Renal cortex interstitium (tissue), 11 donors: ENCODE measurements at regions not wholly inside any gene's neighbourhood (a gene's known extent, or its start where the extent isn't known, plus 50 kb on each side); places are given as distances from the start of the nearest gene placed in this dataset.
A peak's percentile ranks its signal among the peaks of the same experiment; 100 is the strongest.

Experiments
- DNase-seq, 11 donors: peaks; one replicate each; pipeline ENCODE4 v3.0.0-alpha.2; 2013; ENCODE audit warnings: low read depth in 9 of 11, low spot score in 4 of 11; ENCODE audit errors: extremely low read depth in 1 of 11

DNA sequence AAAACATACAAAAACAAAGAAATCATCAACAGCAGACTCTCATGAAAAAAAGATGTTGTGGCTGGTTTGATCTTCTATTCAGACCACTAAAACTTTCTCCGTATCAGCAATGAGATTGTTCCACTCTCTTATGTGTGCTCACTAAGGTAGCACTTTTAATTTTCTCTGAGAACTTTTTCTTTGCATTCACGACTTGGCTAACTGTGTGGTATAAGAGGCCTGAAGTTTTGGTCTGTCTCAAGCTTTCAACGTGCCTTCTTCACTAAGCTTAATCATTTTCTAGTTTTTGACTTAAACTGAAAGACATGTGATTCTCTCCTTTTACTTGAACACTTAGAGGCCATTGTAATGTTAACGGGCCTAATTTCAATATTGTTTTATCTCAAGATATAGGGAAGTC is 1231.6 kb downstream of the SORCS3 start:
- no peak for DNase-seq

DNA sequence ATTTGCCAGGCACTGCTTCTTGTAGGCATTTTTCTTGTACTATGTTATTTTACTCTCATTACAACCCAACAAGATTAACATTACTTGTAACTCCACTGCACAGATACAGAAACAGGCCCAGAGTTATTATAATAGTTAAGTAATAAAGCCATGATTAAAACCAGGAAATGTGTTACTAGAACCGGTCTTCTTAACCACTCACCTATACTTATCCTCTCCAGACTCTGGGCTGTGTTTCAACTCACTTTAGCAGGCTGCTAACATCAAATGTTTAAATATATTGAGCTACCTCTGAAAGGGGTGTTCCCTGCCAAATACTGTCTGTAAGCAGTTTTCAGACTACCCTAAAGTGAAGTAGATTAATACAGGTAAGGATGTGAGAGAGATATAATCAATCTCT is 1227.8 kb downstream of the SORCS3 start:
- no peak for DNase-seq

DNA sequence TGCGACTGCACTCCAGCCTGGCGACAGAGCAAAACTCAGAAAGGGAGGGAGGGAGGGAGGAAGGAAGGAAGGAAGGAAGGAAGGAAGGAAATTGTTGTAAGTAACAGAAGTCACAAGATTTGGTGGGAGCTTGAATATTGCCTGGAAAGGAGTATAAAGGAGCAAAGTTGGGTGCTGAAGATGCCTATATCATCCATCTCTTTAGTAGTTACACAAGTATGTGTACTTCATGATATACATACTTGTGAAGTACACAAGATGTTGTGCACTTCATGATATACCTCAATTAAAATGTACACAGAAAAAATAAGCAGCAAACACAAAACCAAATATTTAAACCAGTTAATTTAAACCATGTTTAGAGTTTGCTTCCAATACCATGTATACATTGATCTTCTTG is 1223.8 kb downstream of the SORCS3 start:
- no peak for DNase-seq

DNA sequence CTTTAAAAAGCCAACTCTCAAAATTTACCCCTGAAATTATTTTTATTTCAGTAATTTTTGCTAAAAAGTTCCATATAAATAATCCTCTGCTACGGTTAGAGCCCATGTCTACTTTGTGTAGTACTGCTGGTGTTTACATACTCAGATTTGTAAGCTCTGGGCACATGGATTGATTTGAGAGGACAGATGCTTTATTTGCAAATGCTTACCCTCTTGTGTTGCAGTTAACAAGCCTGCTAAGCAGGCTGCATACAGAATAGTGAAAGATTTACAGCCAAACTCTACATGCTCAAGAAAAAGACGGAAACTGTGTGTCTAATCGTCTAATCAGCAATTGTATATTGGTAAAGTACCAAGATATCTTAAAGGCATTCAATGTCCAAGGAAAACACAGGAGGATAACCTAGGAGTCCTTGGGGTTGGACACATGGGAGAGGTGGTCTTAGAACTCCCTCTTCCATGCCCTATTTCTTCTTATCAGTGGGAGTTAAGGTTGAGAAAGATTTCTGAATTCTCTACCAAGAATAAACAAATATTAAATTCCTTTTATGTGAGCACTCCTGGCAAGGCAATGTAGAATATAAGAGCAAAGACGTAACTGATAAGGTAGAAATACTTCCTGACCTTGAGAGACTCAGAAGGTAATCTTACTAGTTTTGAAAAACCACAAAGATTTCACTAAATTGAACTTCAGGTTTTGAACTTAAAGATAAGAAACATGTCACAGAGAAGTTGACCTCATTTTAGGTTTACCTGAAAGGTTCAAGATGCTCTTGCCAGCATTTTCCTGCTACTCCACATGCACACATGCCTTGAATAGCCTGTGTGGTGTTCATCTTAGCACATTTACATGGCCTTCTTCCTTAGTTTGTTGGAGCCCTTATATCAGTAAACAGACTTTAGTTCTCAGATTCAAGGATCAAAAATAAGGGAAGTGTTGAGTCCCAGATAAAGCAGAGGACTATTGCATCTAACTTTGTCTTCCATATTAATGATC is 1216.5 kb downstream of the SORCS3 start:
- DNase-seq: no peak

DNA sequence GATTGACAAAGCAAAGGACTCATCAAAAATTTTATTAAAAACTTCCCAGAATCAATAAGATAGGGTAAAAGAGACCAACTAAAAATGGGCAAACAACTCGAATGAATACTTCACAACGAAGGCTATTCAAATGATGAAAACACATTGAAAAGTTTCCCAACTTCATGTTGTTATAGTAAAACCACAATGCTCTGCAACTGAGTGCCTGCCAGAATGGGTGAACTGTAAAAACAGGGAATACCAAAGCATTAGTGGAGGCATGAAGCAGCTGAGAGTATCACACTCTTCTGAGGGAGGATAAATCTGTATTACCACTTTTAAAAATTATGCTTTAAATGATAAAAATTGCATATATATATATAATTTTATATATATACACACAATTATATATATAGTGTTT is 1214.7 kb downstream of the SORCS3 start:
- DNase-seq: no peak

DNA sequence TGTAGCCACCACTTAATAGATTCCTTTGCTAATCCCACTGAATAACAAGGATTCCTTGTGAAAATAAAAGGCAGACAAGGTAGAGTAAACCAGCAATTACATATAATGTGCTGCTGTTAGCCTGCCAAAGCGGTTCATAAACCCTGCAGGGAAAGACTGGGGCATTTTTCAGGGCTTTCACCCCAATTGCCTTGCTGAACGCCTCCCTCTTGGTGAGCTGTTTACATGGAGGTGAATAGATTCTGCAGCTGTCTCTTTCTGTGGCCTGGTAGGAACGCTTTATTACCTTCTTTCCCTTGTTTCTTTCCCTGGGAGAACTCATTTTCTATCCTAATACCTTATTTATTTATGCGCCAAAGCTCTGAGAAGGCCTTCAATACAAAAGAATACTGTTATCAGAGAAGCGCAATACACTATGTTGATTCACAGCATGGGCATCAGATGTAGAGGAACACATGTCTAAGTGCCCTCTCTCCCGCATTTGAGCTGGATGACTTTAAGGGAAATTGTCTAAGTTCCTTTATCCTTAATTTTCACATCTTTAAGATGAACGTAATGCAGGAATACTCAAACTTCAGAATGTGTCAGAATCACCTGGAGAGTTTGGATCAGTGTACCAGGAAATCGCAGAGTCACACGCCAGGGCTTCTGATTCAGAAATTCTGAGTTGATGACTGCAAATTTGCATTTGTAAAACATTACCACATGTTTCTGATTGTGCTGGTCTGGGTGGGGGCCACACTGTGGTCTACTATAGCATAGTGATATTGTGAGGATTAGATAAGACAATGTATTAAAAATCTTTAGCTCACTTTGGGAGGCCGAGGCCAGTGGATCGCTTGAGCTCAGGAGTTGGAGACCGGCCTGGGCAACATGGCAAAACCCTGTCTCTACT is 1203.8 kb downstream of the SORCS3 start:
- DNase-seq: no peak

DNA sequence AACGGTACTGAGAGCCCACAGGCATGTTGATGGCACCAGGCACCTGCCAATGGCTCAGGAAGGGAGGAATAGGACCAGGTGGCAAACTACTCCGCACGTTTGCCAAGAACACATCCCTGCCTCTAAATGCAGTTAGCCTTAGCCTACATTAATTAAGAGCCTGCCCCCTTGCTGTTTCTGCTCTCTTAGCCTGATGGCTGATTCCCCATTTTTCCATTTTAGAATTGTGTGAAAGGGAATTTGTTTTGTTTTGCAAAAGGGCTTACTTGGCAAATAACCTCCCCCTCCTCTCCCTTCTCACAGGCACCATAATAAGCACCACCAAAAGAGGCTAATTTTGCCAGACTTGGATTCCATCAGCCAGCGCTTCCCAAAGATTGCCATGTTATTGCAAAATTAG is 1203.2 kb downstream of the SORCS3 start:
- no peak for DNase-seq

DNA sequence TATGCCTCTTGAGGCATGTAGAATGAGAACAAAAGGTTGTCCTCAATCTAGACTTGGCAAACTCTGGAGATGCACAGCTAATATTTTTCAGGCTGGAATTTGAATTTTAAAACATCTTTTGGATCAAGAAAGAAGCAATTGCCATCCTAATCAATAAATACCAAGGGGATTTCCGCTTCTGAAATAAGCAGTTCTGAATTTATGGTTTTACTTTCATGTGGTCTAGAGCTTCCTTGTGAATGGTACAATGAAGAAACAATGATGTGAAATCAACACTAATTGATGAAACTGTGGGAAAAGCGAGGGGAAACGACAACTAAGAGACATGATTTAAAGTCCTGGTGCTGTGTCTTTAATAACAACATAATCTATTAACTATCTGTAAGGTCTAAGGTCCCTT is 1202.7 kb downstream of the SORCS3 start:
- DNase-seq: no peak

DNA sequence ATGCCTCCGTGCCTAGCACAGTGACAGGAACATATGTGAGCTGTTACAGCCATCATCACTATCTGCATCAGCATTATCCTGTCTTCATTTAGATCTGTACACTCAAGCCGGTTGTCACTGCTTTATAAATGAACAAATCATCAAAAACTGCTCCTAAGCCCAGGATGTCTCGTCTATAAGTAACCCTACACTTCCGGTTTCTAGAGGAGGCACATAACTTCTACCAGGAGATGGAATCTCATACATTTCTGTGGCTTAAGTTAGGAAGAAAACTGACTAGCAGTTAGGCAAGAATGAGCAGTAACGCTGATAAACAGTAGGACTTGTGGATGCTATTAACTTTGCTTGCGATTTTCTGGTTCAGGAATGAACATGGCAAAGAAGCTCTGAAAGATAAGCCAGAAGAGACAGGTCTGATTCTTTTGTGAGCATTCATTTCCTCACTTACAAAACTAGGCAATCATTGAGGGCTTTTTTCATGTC is 1199.2 kb downstream of the SORCS3 start:
- DNase-seq: no peak

DNA sequence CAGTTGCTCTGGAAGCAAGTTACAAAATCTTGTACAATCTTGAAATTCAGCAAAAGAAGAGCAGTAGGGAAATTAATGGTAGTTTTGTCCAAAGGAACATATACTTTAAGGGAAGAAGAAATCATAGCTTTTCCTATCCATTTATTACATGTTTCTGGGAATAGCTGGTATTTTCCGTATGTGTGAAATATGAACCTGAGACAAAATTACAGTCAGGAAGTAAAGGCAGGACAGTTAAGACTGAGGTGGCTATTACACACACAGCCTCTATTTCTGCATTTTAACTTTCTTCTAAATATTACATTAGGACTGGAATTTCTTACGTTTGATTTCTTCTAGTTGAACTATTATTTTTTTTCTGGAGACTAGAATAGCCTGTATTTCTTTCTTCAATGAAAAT is 1197.3 kb downstream of the SORCS3 start:
- no peak for DNase-seq

DNA sequence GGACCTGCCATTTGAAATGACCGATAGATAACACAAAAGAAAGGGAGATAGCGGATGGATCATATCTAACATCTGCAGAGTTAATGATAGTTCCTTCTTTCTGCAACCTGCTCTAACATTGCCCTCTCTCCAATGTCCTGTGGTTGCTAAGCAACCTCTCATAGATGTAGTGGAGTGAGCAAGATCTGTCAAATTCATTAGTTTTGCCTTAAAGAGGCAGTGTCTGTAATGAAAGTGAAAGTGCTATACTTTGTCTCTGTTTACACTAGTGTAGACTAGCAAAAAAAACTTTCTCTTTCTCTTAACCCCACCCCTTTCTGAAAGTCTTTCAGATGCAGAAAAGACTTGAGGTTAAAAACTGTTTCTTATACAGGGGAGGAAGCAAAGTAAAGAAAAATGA is 1196.9 kb downstream of the SORCS3 start:
- DNase-seq: peak in 3 of 11 donors; percentile 23 to 35 (median 31)

DNA sequence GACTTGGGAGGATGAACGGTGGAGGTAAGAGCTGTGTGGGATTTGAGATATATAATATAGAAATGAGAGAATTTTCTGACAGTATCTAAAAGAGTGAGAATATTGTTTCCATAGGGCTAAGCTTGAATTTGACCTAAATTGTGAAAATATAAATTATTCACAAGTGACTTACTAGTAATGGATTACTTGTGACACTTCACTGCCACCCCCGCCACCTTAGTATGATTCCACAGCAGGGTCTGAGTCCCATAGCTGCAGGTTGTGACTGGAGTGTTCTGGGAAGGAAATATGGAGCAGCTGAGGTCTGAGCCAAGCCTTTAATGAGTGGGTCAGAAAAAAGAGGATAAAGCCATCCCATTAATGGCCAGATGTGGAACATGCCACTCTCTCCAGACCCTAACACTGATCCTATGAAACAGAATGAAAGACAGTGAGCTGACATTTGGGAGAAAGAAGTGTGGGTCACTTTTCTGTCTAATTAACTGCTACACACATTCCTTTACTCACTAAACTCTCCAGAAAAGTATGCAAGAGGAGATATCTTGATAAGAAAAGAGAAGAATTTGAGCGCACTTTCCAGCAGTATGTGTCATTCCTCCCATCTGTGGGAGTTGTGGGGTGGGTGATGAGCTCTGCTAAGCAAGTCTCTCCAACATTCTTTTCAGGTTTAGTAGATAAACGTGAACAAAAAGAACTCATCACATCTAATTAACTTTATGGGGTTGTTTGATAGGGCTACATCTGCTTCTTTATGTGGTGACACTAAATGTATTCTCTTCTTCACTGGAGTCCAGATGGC is 1193.4 kb downstream of the SORCS3 start:
- DNase-seq: no peak

DNA sequence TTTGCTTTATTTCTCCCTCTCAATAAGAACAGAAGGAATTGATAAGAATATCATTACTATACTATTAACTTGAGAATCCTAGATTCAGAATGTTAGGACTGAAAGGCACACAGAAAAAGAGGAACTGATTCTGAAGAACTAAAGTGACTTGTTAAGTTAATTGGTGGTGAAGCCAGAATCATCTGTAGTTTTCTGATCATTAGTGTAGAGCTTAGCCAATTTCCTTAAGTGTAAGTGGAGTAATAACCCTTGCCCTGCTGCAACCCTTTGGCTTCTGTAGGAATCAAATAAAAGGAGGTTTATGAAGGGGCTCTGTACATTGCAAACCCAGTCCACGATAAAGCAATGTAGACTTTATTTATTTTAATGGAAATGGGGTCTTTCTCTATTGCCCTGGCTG is 1186.0 kb downstream of the SORCS3 start:
- no peak for DNase-seq

DNA sequence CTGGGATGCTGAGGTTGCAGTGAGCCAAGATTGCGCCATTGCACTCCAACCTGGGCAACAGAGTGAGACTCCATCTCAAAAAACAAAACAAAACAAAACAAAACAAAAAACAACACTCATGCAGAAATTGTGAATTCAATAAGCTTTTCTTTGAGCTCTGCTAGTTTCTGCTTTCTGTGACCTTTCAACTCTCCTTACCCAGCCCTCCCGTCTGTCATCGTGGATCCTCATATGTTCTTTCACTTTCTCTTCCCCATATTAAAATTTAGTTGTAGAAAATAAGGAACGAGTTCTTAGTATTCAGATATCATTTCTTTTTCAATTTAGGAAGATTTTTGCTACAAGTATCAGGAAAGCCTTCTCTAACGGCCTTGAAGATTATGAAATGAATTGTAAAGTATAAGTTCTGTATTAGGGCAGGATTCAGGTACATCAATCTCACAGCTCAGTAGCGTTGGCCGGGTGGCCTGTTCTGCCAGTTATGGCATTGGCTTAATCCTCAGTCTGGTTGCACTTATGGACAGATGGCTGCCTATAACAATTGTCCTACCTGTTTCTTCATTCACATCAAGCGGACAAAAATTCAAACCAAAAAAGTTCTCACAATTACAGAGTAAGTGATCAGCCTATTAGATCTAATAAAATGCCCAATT is 1167.0 kb downstream of the SORCS3 start:
- no peak for DNase-seq

DNA sequence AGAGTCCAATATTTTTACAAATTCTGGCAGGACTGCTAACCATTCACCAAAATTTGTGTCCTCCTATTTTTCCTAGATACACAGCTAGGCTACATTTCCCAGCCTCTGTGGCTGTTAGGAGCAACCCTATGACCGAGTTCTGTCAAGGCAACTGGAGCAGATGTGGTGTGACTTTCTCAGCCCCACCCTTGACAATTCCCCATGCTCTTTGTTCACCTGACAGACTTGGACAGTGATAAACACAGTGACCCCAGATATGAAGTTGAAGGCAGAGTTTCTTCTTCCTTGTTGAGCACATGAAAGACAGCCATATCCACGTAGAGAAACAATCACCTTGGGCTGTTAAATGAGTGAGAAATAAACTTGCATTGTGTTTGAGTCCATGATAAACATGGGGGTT is 1162.1 kb downstream of the SORCS3 start:
- DNase-seq: no peak

DNA sequence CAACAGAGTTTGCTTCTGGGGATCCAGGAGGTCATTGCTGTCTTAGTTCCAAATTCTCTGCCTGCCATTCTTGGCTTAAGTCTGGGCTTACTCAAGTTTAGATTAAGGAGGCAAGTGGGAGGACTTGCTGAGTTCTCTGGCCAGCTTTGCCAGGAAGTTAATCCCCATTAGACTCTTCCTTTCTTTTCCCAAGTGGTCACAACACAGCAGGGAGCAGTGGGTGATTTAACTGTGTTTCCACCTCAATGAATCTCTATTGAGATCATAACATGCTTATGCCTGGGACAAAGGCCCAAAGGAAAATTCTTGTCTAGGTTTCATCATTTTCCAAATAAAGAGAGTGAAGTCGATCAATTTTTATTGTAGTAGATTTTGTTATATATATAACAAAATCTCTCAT is 1159.6 kb downstream of the SORCS3 start:
- no peak for DNase-seq

DNA sequence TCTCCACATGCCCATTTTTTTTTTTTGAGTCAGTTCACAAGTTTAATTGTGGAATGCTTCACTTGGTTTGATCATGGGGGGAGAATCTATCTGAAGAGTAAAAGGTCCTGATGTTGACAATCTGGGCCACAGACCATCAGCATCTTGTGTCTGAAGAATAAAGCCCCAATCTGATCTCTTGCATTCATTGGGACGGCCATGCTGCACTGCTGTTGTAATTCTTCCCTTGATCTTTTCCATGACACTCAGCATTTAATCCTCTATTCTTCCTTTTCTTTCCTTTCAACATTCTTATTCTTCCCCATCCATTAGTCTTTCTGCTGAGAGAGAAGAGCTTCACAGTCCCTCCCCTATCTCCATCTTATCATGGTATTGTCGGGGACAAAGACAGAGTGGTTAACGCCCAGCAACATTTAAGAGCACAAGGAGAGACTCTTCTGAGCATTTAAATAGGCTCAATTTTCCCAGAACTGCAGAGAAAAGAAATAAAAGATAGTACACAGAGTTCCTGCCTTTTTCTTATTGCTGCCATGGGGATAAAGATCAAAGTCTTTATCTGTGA is 1157.3 kb downstream of the SORCS3 start:
- DNase-seq: no peak

DNA sequence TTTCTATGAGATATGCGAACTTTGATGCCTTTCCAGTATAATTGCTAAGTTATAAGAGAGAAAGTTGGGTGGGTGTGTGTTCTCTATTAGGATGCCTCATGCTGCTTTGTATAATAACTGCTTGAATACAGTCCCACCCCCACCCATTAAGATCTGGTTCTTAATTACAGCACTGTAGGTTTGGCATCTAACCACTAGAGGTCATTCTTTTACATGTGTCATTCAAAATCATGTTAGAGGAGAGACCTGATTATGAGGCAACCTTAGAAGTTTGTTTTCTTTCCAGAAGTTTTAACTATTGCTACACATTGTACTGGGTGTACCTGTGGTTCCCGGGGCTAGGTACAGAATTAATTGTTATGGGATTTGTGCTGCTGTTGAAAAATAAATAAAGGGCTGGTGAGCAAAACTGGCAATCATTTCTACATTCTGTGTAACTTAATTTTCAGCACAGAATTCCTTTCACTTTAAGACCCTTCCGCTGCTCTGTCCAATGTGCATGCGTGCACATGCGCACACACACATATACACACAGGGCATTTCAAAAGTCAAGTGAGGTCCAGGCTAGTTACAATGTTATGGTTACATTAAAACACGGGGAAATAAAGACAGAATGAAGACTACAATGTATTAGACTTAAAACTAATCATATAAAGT is 1156.3 kb downstream of the SORCS3 start:
- peak; percentile 5 to 62 (median 21) for DNase-seq
